Osteocyte (in vitro differentiated cells): ENCODE measurements at regions not wholly inside any gene's neighbourhood (a gene's known extent, or its start where the extent isn't known, plus 50 kb on each side); places are given as distances from the start of the nearest gene placed in this dataset.

Source experiments
- DNase-seq: peaks from one replicate; pipeline ENCODE4 v3.0.0; 2021; ENCODE audit warnings: mixed read lengths; ENCODE audit not compliant: unreplicated experiment; ENCODE audit errors: extremely low spot score
- H3K27ac Mint-ChIP-seq: one replicate; pipeline ENCODE4 v1.8.0; 2021; ENCODE audit warnings: mild to moderate bottlenecking, mixed read lengths; ENCODE audit not compliant: unreplicated experiment
- H3K27me3 Mint-ChIP-seq: one replicate; pipeline ENCODE4 v1.8.0; 2021; ENCODE audit warnings: mixed read lengths; ENCODE audit not compliant: unreplicated experiment
- H3K36me3 Mint-ChIP-seq: one replicate; pipeline ENCODE4 v1.8.0; 2021; ENCODE audit warnings: mixed read lengths; ENCODE audit not compliant: unreplicated experiment
- H3K4me1 Mint-ChIP-seq: one replicate; pipeline ENCODE4 v1.8.0; 2021; ENCODE audit warnings: mixed read lengths; ENCODE audit not compliant: unreplicated experiment
- H3K4me3 Mint-ChIP-seq: one replicate; pipeline ENCODE4 v1.8.0; 2021; ENCODE audit warnings: mild to moderate bottlenecking, moderate library complexity, mixed read lengths; ENCODE audit not compliant: unreplicated experiment
- H3K9me3 Mint-ChIP-seq: one replicate; pipeline ENCODE4 v1.8.0; 2021; ENCODE audit warnings: mixed read lengths; ENCODE audit not compliant: unreplicated experiment
- CTCF ChIP-seq: fragments of 200-600 bp; sonication (generic); IDR thresholded peaks from 2 replicates; pipeline ENCODE4 v1.5.0; 2021; ENCODE audit warnings: antibody characterized with exemption, mild to moderate bottlenecking, moderate library complexity

- H3K9me3 Mint-ChIP-seq, result no peaks in the 10 kb centered on the region
- no peak overlapping the region for H3K27ac Mint-ChIP-seq
- no peak overlapping the region for H3K4me3 Mint-ChIP-seq
- no peaks in the 10 kb centered on the region for H3K36me3 Mint-ChIP-seq
- H3K27me3 Mint-ChIP-seq, result no peaks in the 10 kb centered on the region
- no peak for TF ChIP-seq CTCF
- no peak for DNase-seq
- H3K4me1 Mint-ChIP-seq, result no peaks in the 10 kb centered on the region
Measured at GRCh38 chr3:40653001-40653400, 128.2 kb downstream of the ZNF621 start.

DNA sequence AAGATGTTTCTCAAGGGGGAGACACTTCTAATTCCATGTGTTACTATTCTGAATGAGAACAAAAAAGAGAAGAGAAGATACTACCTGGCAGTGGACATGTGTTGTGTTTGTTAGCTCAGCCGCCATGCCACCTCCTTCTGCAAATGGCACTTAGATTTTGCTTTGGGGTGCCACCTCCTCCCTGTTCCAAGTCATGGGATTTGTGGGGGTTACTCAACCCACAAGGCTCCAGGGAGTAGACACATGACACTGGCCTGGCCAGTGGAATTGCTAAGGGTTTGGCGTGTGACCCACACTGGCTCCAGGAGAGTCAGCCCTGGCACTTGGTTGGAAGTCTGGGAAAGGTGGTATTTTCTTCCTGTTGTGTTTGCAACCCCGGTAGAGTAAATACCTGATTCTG is 129.1 kb downstream of the ZNF621 start:
- TF ChIP-seq CTCF, result no peak
- no peak for DNase-seq
- Mint-ChIP-seq H3K4me1 (no peaks in the 10 kb centered on the region), H3K36me3 (no peaks in the 10 kb centered on the region), H3K9me3 (no peaks in the 10 kb centered on the region), H3K4me3 (no peak overlapping the region), H3K27me3 (no peaks in the 10 kb centered on the region), H3K27ac (no peak overlapping the region)

GRCh38 chr3:40655551-40655950 is 130.8 kb downstream of the ZNF621 start:
- Mint-ChIP-seq H3K9me3 (no peaks in the 10 kb centered on the region), H3K27me3 (no peaks in the 10 kb centered on the region), H3K4me1 (no peaks in the 10 kb centered on the region), H3K27ac (no peak overlapping the region), H3K36me3 (no peaks in the 10 kb centered on the region), H3K4me3 (no peak overlapping the region)
- no peak for TF ChIP-seq CTCF
- no peak for DNase-seq

DNA sequence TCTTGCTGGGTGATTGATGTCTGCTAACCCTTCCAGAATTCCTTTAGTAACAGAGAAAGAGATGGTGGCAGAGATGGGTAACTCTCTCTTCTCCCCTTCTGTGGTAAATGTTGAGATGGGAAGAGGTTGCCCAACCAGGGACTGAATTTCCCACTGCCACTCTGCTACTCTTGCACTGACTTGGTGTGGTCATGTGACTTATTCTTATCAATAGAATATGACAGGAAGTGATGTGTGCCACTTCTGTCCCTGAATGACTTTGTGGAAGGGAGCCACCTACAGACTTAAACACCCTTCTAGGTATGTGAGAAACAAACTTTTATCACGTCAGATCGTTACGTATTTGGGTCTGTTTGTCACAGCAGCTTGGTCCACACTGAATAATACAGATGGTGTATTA is 132.9 kb downstream of the ZNF621 start:
- H3K27me3 Mint-ChIP-seq, result no peaks in the 10 kb centered on the region
- H3K9me3 Mint-ChIP-seq, result no peaks in the 10 kb centered on the region
- no peaks in the 10 kb centered on the region for H3K36me3 Mint-ChIP-seq
- no peak for TF ChIP-seq CTCF
- H3K4me3 Mint-ChIP-seq, result no peak overlapping the region
- H3K4me1 Mint-ChIP-seq, result no peaks in the 10 kb centered on the region
- no peak overlapping the region for H3K27ac Mint-ChIP-seq
- DNase-seq, result no peak

- no peak for TF ChIP-seq CTCF
- Mint-ChIP-seq H3K36me3 (no peaks in the 10 kb centered on the region), H3K4me3 (no peak overlapping the region), H3K4me1 (no peaks in the 10 kb centered on the region), H3K27ac (no peak overlapping the region), H3K9me3 (no peaks in the 10 kb centered on the region), H3K27me3 (no peaks in the 10 kb centered on the region)
- DNase-seq, result no peak
Measured at GRCh38 chr3:40658305-40658704, 133.5 kb downstream of the ZNF621 start.
